OCI-LY1 (cell line): ENCODE measurements at regions not wholly inside any gene's neighbourhood (a gene's known extent, or its start where the extent isn't known, plus 50 kb on each side); places are given as distances from the start of the nearest gene placed in this dataset.

ENCODE experiments used
- H2AFZ ChIP-seq: fragments of 200-600 bp; sonication (generic), shearing (Covaris generic); 2 replicates; pipeline ENCODE4 v1.6.0; 2014; ENCODE audit warnings: antibody characterized with exemption, mild to moderate bottlenecking, low read length
- H3F3A ChIP-seq: fragments of 200-600 bp; sonication (generic), shearing (Covaris generic); 2 replicates; pipeline ENCODE4 v1.6.0; 2014; ENCODE audit warnings: mild to moderate bottlenecking, antibody characterized with exemption, low read length, moderate library complexity; ENCODE audit not compliant: insufficient read depth
- H3K27ac ChIP-seq: fragments of 200-600 bp; sonication (generic); 2 replicates; pipeline ENCODE4 v1.5.1; 2014; ENCODE audit warnings: low read length, mixed run types, mild to moderate bottlenecking, low read depth; ENCODE audit not compliant: poor library complexity, severe bottlenecking
- H3K27me3 ChIP-seq: fragments of 200-600 bp; sonication (generic); 2 replicates; pipeline ENCODE4 v1.6.0; 2014; ENCODE audit warnings: antibody characterized with exemption, mild to moderate bottlenecking, low read length, moderate library complexity; ENCODE audit not compliant: insufficient read depth
- H3K36me3 ChIP-seq: fragments of 200-600 bp; sonication (generic); 2 replicates; pipeline ENCODE4 v1.6.1; 2014; ENCODE audit warnings: mild to moderate bottlenecking, antibody characterized with exemption, low read length, moderate library complexity, mixed read lengths; ENCODE audit not compliant: insufficient read depth
- H3K4me1 ChIP-seq: fragments of 200-600 bp; sonication (generic); 2 replicates; pipeline ENCODE4 v1.5.1; 2014; ENCODE audit warnings: mild to moderate bottlenecking, low read length, moderate library complexity; ENCODE audit not compliant: insufficient read depth, severe bottlenecking
- H3K4me2 ChIP-seq: fragments of 200-600 bp; sonication (generic), shearing (Covaris generic); 2 replicates; pipeline ENCODE4 v1.6.1; 2014; ENCODE audit warnings: low read length
- H3K4me3 ChIP-seq: fragments of 200-600 bp; sonication (generic); 2 replicates; pipeline ENCODE4 v1.5.1; 2014; ENCODE audit warnings: low read length, low read depth, mild to moderate bottlenecking, mixed read lengths; ENCODE audit not compliant: poor library complexity, severe bottlenecking
- H3K79me2 ChIP-seq: fragments of 200-600 bp; shearing (Covaris generic); 2 replicates; pipeline ENCODE4 v1.6.1; 2016; ENCODE audit warnings: mixed run types, low read length, mixed read lengths; ENCODE audit not compliant: insufficient read depth
- H3K9ac ChIP-seq: fragments of 200-600 bp; sonication (generic), shearing (Covaris generic); 2 replicates; pipeline ENCODE4 v1.6.1; 2014; ENCODE audit warnings: mild to moderate bottlenecking, low read length, mixed read lengths
- H3K9me2 ChIP-seq: fragments of 200-600 bp; sonication (generic), shearing (Covaris generic); 2 replicates; pipeline ENCODE4 v1.6.1; 2014; ENCODE audit warnings: low read depth, mild to moderate bottlenecking, low read length, mixed read lengths
- H3K9me3 ChIP-seq: fragments of 200-600 bp; shearing (Covaris generic); 2 replicates; pipeline ENCODE4 v1.6.1; 2014; ENCODE audit warnings: low read length, mixed read lengths
- H4K20me1 ChIP-seq: fragments of 200-600 bp; sonication (generic), shearing (Covaris generic); 2 replicates; pipeline ENCODE4 v1.6.0; 2016; ENCODE audit warnings: mild to moderate bottlenecking, low read length; ENCODE audit not compliant: insufficient read depth
- EZH2 ChIP-seq: fragments of 200-600 bp; sonication (generic), shearing (Covaris generic); IDR thresholded peaks from 2 replicates; pipeline ENCODE4 v1.8.0; 2017; ENCODE audit warnings: borderline replicate concordance, mixed run types, mild to moderate bottlenecking, antibody characterized with exemption, low read length, moderate library complexity, mixed read lengths
- TF ChIP-seq, protein P1 (sequence below): fragments of 200-600 bp; sonication (generic), shearing (Covaris generic); IDR thresholded peaks from 2 replicates; pipeline ENCODE4 v1.5.1; 2017; ENCODE audit warnings: mild to moderate bottlenecking, antibody characterized with exemption, low read length, moderate library complexity, mixed read lengths

- no peaks in the 10 kb centered on the region for H3K36me3 ChIP-seq
- no peaks in the 10 kb centered on the region for H3K79me2 ChIP-seq
- H2AFZ ChIP-seq, result no peak overlapping the region
- H3K4me1 ChIP-seq, result no peaks in the 10 kb centered on the region
- TF ChIP-seq, protein P1, sequence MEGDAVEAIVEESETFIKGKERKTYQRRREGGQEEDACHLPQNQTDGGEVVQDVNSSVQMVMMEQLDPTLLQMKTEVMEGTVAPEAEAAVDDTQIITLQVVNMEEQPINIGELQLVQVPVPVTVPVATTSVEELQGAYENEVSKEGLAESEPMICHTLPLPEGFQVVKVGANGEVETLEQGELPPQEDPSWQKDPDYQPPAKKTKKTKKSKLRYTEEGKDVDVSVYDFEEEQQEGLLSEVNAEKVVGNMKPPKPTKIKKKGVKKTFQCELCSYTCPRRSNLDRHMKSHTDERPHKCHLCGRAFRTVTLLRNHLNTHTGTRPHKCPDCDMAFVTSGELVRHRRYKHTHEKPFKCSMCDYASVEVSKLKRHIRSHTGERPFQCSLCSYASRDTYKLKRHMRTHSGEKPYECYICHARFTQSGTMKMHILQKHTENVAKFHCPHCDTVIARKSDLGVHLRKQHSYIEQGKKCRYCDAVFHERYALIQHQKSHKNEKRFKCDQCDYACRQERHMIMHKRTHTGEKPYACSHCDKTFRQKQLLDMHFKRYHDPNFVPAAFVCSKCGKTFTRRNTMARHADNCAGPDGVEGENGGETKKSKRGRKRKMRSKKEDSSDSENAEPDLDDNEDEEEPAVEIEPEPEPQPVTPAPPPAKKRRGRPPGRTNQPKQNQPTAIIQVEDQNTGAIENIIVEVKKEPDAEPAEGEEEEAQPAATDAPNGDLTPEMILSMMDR, result no peak
- TF ChIP-seq EZH2, result no peak
- H3K27ac ChIP-seq, result no peak overlapping the region
- no peaks in the 10 kb centered on the region for H3K27me3 ChIP-seq
- H3K4me2 ChIP-seq, result no peak overlapping the region
- H4K20me1 ChIP-seq, result no peaks in the 10 kb centered on the region
- no peaks in the 10 kb centered on the region for H3K9me3 ChIP-seq
- H3K9ac ChIP-seq, result no peak overlapping the region
- H3K4me3 ChIP-seq, result no peak overlapping the region
- no peaks in the 10 kb centered on the region for H3K9me2 ChIP-seq
- no peaks in the 10 kb centered on the region for H3F3A ChIP-seq
These were observed 177.3 kb upstream of the ZNF32 start for GRCh38 chr10:43825984-43826383.

DNA sequence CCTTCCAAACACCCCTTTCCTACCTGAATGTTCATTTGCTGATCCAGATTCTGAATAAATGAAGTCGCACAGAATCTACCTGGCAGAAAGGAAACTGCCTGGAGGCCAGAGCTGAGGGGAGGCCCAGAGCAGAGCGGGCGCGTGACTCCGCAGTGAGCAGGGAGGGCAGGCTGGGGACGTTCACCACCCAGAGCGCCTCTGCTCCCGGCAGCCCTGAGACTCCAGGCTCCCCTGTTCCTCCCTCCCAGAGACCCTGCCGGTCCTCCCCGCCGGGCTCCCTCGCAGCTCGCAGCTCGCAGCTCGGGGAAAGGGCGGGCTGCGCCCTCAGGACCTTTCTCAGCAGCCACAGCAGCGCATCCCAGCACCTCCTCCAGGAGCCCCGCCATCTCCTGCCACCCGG, 176.7 kb upstream of the ZNF32 start:
- Histone ChIP-seq H3K27me3 (no peaks in the 10 kb centered on the region), H3K4me3 (no peak overlapping the region), H3K9me2 (no peaks in the 10 kb centered on the region), H2AFZ (no peak overlapping the region), H3F3A (no peaks in the 10 kb centered on the region), H3K9me3 (no peaks in the 10 kb centered on the region), H3K4me2 (no peak overlapping the region), H3K4me1 (no peaks in the 10 kb centered on the region), H3K9ac (no peak overlapping the region), H3K36me3 (no peaks in the 10 kb centered on the region), H4K20me1 (no peaks in the 10 kb centered on the region), H3K27ac (no peak overlapping the region), H3K79me2 (no peaks in the 10 kb centered on the region)
- no peak for TF ChIP-seq EZH2
- TF ChIP-seq, protein P1, result no peak

- Histone ChIP-seq H2AFZ (no peak overlapping the region), H3K9ac (no peak overlapping the region), H3K9me3 (no peaks in the 10 kb centered on the region), H3K4me2 (no peak overlapping the region), H4K20me1 (no peaks in the 10 kb centered on the region), H3K36me3 (no peaks in the 10 kb centered on the region), H3F3A (no peaks in the 10 kb centered on the region), H3K79me2 (no peaks in the 10 kb centered on the region), H3K27me3 (no peaks in the 10 kb centered on the region), H3K4me3 (no peak overlapping the region), H3K4me1 (no peaks in the 10 kb centered on the region), H3K9me2 (no peaks in the 10 kb centered on the region), H3K27ac (no peak overlapping the region)
- no peak for TF ChIP-seq EZH2
- TF ChIP-seq, protein P1, result no peak
These were observed 176.3 kb upstream of the ZNF32 start for GRCh38 chr10:43824934-43825333.
